ENCODE measurements at regions not wholly inside any gene's neighbourhood (a gene's known extent, or its start where the extent isn't known, plus 50 kb on each side); places are given as distances from the start of the nearest gene placed in this dataset.

DNA sequence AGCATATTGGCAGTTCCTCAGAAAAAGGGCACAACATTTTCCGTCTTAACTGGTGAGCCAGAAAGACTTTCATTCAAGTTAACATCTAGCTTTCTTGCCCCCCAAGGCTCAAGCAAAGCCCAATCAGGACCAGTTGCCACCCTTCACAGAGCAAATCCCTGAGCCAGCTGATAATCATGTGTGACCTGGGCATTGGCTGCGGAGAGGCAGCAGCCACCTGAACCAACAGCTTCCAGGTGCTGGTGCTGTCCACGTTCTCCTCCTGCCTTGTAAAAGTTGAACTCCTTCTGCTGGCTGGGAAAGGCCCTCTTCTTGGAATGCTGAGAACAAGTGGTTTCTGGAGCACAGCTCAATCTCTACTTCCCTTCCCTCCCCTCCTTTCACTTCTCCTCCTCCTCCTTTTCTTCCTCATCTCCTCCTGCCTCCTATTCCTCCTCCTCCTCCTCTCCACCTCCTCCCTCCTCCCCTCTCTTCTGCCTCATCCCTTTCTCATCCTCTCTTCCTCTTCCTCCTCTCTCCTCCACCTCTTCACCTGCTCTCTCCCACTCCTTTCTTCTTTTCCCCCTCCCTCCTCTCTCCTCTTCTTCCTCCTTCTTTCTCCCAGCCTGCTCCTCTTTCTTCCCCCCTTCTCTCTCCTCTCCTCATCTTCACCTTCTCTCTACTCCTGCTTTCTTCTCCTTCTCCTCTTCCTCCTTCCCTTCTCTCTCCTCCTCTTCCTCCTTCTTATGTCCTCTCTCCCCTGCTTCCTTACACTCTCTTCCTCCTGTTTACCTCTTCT, 140.6 kb downstream of the JCAD start:
- no peak for TF ChIP-seq SPI1 (IDR thresholded peaks at IDR 0.05; ENCODE audit: low read depth, low read length)
- no peak for TF ChIP-seq POU2F2 (IDR thresholded peaks at IDR 0.05; ENCODE audit: low read depth, low read length)
- no peak for TF ChIP-seq POLR2AphosphoS5 (IDR thresholded peaks at IDR 0.05; ENCODE audit: low read depth, low read length)
- TF ChIP-seq POLR2A (IDR thresholded peaks at IDR 0.05; ENCODE audit: low read depth, low read length) = no peak
- no peak for TF ChIP-seq PAX5 (IDR thresholded peaks at IDR 0.05; ENCODE audit: insufficient read depth, low read length, severe bottlenecking)
- TF ChIP-seq TAF1 (IDR thresholded peaks at IDR 0.05; ENCODE audit: low read depth, low read length) = no peak
- no peak for FAIRE-seq
- no peak for DNase-seq (ENCODE audit: insufficient read length, low spot score)

DNA sequence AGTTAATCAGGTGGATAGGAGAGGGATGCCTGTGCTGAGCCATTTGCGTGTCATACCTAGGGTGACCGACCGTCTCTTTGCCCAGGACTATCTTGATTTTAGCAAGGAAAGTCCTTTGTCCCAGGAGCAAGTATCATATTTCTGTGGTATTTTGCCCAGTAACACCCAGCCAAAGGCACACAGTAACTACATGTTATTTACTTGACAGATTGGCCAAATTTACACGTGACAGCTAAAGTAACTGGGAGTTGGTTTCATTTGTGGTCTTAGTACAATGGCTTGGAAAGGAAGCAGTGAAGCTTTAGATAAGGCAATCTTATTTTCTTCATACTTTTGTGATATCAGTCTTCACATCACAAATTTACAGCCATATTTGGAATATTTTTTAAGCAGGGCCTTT, 142.1 kb downstream of the JCAD start:
- TF ChIP-seq POLR2A (IDR thresholded peaks at IDR 0.05; ENCODE audit: low read depth, low read length) = no peak
- TF ChIP-seq TAF1 (IDR thresholded peaks at IDR 0.05; ENCODE audit: low read depth, low read length) = no peak
- TF ChIP-seq POLR2AphosphoS5 (IDR thresholded peaks at IDR 0.05; ENCODE audit: low read depth, low read length) = no peak
- FAIRE-seq = no peak
- no peak for DNase-seq (ENCODE audit: insufficient read length, low spot score)

DNA sequence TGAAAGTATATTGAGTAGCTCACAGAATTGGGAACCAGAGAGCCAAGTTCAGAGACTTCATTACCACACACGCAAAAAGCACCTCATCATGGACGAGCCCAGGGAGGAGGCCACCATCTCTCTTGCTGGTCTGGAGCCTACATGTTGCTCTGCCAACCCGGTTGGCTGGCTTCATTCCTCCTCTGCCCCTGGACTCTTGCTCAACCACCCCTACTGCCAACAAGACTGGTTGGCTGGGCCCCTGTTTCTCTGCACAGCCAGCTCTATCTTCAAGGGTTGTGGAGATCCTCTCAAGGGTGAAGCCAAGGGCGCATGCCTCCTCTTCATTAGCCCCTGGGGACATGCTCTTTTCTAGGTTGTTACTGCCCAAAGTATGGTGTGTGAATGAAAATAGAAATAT, 142.7 kb downstream of the JCAD start:
- FAIRE-seq (no peak), DNase-seq (ENCODE audit: insufficient read length, low spot score) (no peak)
- TF ChIP-seq PAX5 (IDR thresholded peaks at IDR 0.05; ENCODE audit: insufficient read depth, low read length, severe bottlenecking) (no peak), POU2F2 (IDR thresholded peaks at IDR 0.05; ENCODE audit: low read depth, low read length) (no peak), SPI1 (IDR thresholded peaks at IDR 0.05; ENCODE audit: low read depth, low read length) (no peak), TAF1 (IDR thresholded peaks at IDR 0.05; ENCODE audit: low read depth, low read length) (no peak), POLR2AphosphoS5 (IDR thresholded peaks at IDR 0.05; ENCODE audit: low read depth, low read length) (no peak), POLR2A (IDR thresholded peaks at IDR 0.05; ENCODE audit: low read depth, low read length) (no peak)

DNA sequence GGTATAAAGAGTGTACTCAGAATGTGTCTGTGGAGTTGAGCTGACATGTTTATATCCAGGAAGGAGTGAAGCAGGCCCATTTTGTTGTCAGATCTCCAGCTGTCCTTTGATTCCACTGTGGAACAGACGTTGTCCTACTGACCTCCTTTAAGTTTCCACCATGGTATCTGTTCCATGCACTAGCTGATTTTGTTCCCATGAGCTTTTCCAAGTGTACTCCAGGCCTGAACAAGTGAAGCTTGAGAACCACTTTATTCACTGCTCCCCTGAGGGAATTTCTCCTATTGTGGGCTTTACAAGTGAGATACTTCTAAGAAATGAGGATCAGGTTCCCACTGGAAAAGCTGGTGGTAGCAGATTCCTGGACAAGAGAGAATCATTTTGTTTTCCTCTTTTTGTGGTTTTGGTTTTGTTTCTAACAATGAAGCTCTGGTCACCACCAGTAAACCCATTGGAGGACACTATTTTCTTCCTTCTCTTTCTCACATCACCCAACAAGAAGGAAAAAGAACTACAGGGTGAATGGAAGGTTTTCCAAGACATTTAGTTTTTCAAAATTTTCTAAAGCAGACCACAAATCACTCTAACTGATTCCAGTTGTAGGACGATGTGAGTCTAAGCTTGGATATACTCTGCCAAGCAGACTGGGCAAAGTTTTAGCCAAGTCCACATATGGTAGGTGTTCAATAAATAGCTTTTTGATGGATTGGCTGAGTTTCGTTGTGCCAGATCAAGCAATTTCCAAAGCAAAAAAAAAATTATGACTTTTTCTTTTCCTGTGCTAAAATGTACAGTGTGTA, 144.2 kb downstream of the JCAD start:
- no peak for FAIRE-seq
- DNase-seq (ENCODE audit: insufficient read length, low spot score) = no peak
- no peak for TF ChIP-seq TAF1 (IDR thresholded peaks at IDR 0.05; ENCODE audit: low read depth, low read length)

DNA sequence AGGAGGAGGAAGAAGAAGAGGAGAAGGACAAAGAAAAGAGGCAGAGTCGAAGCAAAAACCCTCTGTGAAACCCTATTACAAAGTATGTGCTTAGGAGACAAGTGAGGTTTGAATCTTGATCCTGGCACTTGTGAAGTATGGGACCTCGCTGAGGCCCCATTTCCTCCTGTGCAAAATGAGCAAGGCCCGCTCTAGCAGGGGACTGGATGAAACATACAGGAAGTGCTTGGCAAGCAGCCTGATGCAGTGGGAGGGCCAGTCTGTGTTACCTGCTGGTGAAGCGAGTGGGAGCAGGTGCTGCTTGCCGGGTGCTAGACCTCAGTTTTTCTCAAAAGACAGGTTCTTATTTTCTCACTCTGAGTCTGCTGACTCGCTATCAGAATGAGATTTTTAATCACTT, 150.4 kb downstream of the JCAD start:
- FAIRE-seq (no peak), DNase-seq (ENCODE audit: insufficient read length, low spot score) (no peak)
- TF ChIP-seq TAF1 (IDR thresholded peaks at IDR 0.05; ENCODE audit: low read depth, low read length) (no peak), POLR2AphosphoS5 (IDR thresholded peaks at IDR 0.05; ENCODE audit: low read depth, low read length) (no peak), SPI1 (IDR thresholded peaks at IDR 0.05; ENCODE audit: low read depth, low read length) (no peak), POLR2A (IDR thresholded peaks at IDR 0.05; ENCODE audit: low read depth, low read length) (no peak), POU2F2 (IDR thresholded peaks at IDR 0.05; ENCODE audit: low read depth, low read length) (no peak), PAX5 (IDR thresholded peaks at IDR 0.05; ENCODE audit: insufficient read depth, low read length, severe bottlenecking) (no peak)

DNA sequence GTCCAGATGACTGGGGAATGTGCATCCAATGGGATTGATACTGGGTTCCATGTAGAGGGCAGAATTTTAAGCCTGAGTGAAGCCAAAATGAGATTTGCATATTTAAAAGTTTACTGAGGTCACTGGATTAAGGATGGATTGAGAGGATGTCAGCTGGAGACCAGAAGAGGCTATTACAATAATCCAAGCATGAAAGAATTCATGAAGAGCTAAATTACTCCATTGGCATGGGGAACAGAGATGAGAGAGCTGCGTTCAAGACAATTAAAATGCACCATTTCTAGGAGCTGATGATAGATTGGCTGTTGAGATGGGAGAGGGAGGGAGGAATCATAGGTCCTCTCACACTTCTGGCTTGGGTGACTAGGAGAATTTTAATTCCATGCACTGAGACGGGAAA, 158.5 kb downstream of the JCAD start:
- TF ChIP-seq TAF1 (IDR thresholded peaks at IDR 0.05; ENCODE audit: low read depth, low read length) (no peak), PAX5 (IDR thresholded peaks at IDR 0.05; ENCODE audit: insufficient read depth, low read length, severe bottlenecking) (no peak), POLR2A (IDR thresholded peaks at IDR 0.05; ENCODE audit: low read depth, low read length) (no peak), SPI1 (IDR thresholded peaks at IDR 0.05; ENCODE audit: low read depth, low read length) (no peak), POU2F2 (IDR thresholded peaks at IDR 0.05; ENCODE audit: low read depth, low read length) (no peak), POLR2AphosphoS5 (IDR thresholded peaks at IDR 0.05; ENCODE audit: low read depth, low read length) (no peak)
- FAIRE-seq (no peak), DNase-seq (ENCODE audit: insufficient read length, low spot score) (no peak)

DNA sequence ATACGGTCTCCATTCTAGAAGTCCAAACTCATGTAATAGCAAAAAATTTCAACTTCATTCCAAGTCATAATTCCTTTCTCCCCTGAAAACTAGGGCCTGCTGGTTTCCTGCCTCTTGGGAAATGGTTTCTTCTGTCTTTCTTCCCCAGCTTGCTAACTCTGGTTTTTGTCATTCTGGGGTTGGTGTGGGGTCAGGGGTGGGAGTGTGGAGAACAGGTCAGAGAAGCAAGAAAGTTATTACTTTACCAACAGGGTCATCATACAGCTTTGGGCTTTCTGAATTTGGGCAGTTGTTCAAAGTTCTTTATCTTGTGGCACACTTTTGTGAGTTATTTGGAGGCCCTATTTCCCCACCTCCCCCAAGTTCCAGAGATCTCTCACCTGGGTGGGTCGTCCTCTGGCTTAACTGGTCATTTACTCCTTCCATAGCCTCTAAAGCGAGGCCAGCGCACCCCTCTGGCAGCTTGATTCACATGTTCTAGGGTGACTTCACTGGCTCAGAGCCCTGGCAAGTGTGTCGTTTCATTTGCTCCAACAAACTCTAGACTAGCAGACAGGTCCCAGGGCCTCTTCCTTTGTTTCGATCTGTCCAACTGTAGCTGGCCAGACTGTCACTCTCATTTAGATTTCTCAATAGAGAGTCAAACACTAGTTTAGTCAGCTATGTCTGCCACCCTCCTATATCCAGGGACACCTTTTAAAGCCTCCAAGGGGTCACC, 161.2 kb downstream of the JCAD start:
- no peak for DNase-seq (ENCODE audit: insufficient read length, low spot score)
- no peak for FAIRE-seq
- TF ChIP-seq PAX5 (IDR thresholded peaks at IDR 0.05; ENCODE audit: insufficient read depth, low read length, severe bottlenecking) (no peak), TAF1 (IDR thresholded peaks at IDR 0.05; ENCODE audit: low read depth, low read length) (no peak), POLR2AphosphoS5 (IDR thresholded peaks at IDR 0.05; ENCODE audit: low read depth, low read length) (no peak), POU2F2 (IDR thresholded peaks at IDR 0.05; ENCODE audit: low read depth, low read length) (no peak), POLR2A (IDR thresholded peaks at IDR 0.05; ENCODE audit: low read depth, low read length) (no peak), SPI1 (IDR thresholded peaks at IDR 0.05; ENCODE audit: low read depth, low read length) (no peak)

DNA sequence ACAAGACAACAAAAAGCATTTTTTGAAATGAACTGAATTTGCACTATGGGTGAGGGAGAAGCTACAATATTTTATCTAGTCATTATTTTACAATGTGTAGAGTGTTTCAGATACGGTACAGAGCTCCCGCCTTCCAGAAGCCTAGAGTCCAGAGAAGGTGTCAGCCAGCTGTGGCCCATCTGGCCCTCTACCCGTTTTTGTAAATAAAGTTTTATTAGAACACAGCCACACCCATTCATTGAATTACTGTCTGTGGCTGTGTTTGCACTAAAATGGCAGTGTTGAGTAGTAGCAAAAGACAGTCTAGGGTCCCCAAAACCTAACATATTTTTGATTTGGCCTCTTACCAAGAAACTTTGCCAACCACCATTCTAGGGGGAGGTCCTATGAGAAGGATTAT, 162.0 kb downstream of the JCAD start:
- TF ChIP-seq PAX5 (IDR thresholded peaks at IDR 0.05; ENCODE audit: insufficient read depth, low read length, severe bottlenecking) (no peak), POU2F2 (IDR thresholded peaks at IDR 0.05; ENCODE audit: low read depth, low read length) (no peak), POLR2A (IDR thresholded peaks at IDR 0.05; ENCODE audit: low read depth, low read length) (no peak), POLR2AphosphoS5 (IDR thresholded peaks at IDR 0.05; ENCODE audit: low read depth, low read length) (no peak), TAF1 (IDR thresholded peaks at IDR 0.05; ENCODE audit: low read depth, low read length) (no peak), SPI1 (IDR thresholded peaks at IDR 0.05; ENCODE audit: low read depth, low read length) (no peak)
- FAIRE-seq = no peak
- no peak for DNase-seq (ENCODE audit: insufficient read length, low spot score)

DNA sequence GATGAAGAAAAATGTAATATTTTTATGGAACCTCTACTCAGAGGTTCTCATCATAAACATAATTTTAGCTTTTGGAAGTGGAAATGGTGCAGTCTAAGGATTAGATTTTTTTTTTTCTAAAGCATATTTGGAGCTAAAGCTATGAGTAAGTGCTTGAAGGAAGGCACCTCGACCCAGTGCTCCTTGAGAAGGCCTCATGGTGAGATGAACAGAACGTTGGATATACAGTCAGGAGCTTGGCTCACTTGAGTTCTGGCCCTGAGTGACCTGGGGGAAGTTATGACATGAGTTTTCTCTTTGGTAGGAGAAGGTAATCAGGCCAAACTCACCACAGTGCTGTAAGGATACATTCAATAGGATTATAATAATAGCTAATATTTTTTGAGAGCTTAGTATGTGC, 163.3 kb downstream of the JCAD start:
- FAIRE-seq = no peak
- DNase-seq (ENCODE audit: insufficient read length, low spot score) = no peak
- TF ChIP-seq TAF1 (IDR thresholded peaks at IDR 0.05; ENCODE audit: low read depth, low read length) (no peak), PAX5 (IDR thresholded peaks at IDR 0.05; ENCODE audit: insufficient read depth, low read length, severe bottlenecking) (no peak), SPI1 (IDR thresholded peaks at IDR 0.05; ENCODE audit: low read depth, low read length) (no peak)

All from GM12891 (cell line).